Hematopoietic multipotent progenitor cell (in vitro differentiated cells): ENCODE measurements at regions not wholly inside any gene's neighbourhood (a gene's known extent, or its start where the extent isn't known, plus 50 kb on each side); places are given as distances from the start of the nearest gene placed in this dataset.
"Not testable (repeated sequence)": the region's sequence is repeated elsewhere in the genome, so short reads cannot be mapped to it uniquely, and the experiment has no call there.

Experiments
- DNase-seq, 3 donors: peaks; one replicate each; pipeline ENCODE4 v3.0.0-alpha.2; 2011 to 2015; ENCODE audit warnings: low read depth in 2 of 3, low spot score in 2 of 3

DNA sequence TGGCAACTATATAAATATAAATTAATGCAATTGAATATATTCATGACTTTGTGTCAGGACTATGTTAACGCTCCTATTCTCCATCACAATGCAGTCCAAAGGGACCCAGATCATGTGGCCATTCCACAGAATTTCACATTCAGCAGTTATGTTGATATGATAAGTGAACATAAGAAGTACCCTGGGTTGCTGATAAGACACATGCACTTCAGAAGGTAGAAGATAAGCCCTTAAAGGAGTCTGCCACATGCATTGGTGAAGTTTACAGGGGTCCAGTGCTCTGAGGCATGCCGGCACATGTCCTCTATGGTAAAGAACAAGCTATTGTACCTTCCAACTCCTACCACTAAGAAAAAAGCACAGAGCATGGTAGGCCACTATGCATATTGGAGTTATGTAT is 76.4 kb downstream of the PHAX start:
- no peak for DNase-seq

DNA sequence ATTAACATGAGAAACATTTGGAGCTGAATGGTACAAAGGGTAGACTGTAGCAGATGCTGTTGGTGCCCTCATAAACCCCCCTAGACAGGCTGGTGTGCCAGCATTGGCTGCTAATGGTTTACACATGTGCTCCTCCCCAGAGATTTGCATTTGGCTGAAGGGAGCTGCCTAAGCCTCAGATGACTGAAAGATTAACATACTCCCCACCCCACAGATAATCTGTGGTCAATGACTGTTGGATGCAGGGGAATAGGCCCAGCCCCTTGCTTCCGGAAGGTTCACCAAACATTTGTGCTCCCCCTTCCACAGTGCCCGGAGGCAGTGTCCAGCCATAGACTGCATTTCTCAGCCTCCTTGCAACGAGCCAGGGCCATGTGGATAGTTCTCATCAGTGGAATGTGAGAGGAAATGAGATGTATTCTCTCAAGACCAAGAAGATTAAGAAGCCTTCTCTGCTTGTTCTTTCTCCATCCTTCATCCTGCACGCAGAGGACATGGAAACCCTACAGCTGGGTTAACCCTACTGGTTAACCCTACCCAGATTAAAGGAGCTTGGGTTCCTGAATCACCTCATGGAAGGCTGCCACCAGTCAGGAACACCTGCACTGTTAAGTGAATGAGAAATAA is 79.6 kb downstream of the PHAX start:
- peak in 1 of 3 donors; percentile 16 for DNase-seq

DNA sequence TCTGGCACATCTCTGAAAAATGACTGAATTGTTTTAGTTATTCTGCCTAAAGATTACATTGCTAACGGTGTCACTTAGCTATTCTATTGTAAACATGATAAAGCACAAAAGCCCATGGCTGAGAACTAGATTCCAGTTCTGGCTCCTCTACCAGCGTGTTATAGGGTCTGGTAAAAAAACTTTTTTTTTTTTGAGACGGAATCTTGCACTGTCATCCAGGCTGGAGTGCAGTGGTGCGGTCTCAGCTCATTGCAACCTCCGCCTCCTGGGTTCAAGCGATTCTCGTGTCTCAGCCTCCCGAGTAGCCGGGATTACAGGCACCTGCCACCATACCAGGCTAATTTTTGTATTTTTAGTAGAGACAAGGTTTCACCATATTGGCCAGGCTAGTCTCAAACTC is 80.6 kb downstream of the PHAX start:
- not testable (repeated sequence) for DNase-seq

DNA sequence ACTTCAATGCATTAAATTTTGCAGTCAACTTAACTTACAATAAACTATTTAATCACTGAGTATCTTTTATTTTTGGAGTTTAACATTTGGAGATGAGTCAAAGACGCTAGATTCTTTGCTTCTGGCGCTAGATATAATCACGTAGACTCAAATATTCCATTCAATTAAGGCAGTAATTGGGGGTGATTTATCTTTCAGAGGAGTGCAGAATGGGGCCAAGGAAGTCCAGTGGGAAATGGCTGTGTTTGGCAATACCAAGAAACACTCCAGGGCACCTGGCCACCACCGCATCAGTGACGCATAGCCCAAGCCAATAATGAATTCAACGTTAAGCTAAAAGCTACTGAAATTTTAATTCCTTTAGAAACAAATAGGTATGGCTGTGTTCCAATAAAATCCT is 81.2 kb downstream of the PHAX start:
- DNase-seq, result no peak

DNA sequence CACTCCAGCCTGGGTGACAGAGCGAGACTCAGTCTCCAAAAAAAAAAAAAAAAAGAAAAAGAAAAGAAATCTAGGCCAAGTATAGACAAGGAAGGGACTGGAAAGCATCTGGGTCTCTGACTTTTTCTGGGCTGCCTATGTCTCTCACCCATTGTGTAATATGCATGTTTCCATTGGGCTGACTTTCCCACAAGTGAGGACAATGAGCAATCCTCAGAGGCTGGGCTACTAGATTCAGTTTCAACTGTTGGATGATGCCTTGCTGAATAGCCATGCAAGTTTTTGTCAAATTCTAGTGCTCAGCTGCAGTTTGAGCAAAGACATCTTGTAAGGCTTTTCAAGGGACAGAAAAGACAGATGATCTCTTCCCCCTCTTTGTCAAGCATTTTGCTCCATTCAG is 82.1 kb downstream of the PHAX start:
- no peak for DNase-seq

DNA sequence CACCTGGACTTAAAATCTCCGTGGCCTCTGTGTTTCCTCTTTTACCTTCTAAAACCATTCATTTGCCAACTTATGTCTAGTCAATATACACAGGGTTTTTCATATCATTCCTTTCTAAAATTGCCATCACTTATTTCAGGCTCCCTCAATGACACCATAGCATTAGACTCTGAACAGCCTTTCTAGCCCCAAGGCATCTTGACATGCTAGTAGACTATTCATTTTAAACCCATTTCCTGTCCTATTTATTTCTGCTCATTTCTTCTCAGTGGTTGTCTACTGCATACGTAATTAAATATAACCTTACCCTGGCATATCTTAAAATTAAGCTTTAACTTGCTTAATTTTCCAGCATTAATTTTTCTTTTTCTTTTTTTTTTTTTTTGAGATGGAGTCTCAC is 83.2 kb downstream of the PHAX start:
- DNase-seq, result no peak

DNA sequence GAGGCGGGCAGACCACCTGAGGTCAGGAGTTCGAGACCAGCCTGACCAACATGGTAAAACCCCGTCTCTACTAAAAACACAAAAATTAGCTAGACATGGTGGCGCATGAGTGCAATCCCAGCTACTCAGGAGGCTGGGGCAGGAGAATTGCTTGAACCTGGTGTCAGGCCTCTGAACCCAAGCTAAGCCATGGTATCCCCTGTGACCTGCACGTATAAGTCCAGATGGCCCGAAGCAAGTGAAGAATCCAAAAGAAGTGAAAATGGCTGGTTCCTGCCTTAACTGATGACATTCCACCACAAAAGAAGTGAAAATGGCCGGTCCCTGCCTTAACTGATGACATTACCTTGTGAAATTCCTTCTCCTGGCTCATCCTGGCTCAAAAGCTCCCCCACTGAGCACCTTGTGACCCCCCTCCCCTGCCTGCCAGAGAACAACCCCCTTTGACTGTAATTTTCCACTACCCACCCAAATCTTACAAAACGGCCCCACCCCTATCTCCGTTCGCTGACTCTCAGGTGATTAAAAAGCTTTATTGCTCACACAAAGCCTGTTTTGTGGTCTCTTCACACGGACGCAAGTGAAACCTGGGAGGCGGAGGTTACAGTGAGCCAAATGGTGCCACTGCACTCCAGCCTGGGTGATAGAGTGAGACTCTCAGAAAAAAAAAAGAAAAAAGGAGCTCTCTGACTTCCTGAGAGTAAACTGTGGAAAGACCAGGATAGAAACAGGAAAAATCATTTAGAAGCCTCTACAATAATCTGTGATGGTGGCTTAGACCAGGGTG is 84.1 kb downstream of the PHAX start:
- not testable (repeated sequence) for DNase-seq

DNA sequence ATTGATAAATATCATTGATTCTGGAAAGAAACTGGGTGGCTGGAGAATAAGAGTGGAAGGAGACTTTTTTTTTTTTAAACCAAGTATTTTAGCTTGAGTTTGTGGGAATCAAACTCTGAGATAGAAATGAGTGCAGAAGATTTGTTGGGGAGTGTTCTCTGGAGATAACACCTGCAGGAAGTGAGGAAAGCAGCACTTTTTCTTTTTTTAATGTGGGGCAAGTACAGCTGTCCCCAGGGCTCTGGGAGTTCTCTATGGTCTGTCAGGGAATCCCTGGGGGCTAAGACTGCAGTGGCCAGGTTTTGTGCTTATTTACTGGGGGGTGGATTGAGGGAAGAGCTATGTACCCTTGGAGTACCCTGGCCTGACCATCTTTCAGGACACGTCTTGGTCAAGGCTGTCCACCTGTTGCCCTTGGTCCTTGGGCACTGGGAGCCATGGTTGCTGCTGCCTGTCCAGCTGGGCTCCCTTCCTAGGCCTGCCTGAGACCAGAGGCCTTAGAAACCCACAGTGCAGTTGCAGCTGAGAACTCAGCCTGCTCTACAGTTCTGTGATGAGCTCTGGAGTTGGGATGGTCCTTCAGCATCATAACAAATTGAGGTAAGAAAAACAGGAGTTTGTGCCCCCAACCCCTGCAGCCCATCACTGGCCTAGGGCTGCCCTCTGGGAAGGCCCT is 85.8 kb downstream of the PHAX start:
- DNase-seq, result peak in 1 of 3 donors; percentile 20

DNA sequence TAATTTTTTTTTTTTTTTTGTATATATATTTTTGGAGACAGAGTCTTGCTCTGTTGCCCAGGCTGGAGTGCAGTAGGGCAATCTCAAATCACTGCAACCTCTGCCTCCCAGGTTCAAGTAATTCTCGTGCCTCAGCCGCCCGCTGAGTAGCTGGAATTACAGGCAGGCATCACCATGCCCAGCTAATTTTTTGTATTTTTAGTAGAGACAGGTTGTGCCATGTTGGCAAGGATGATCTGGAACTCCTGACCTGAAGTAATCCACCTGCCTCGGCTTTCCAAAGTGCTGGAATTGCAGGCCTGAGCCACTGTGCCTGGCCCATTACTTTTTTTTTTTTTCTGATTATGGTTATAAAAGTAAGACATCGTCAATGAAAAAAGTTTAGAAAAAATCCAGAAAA is 84.0 kb upstream of the LMNB1 start:
- DNase-seq, result no peak

DNA sequence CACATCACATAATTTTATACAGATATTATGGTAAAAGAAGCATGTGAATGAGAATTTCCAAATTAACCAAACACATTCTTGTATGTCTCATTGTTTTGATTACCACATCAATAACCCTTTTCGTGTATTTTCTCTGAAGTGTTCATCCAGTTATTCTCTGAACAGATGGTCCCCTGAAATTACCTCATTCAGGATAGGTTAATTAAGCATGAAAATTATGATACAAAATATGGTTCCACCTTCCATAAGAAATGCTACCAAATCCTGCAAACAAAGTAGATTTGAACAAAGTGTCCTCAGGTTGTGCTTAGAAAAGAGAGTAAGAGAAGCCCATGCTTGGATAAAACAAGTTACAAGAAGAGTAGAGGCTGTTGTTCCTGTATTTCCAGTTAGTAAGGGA is 83.1 kb upstream of the LMNB1 start:
- DNase-seq, result no peak

DNA sequence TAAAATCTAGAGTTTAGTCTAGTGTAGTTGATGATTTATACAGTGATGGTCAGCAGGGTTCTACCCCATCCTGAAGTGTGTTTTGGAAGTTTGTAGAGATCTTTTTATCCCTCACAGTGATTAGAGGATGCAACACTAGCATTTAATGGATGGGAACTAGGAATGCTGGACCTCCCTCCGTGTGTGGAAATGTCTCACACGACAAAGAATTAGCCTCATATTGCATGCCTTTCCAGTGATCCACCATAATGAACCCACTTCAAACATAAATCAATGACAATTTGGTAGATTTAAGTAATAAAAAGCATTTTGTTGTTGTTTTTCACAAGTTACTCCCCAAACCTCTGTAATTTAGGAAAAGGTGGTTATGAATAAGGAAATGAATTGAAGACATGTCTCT is 82.5 kb upstream of the LMNB1 start:
- no peak for DNase-seq

DNA sequence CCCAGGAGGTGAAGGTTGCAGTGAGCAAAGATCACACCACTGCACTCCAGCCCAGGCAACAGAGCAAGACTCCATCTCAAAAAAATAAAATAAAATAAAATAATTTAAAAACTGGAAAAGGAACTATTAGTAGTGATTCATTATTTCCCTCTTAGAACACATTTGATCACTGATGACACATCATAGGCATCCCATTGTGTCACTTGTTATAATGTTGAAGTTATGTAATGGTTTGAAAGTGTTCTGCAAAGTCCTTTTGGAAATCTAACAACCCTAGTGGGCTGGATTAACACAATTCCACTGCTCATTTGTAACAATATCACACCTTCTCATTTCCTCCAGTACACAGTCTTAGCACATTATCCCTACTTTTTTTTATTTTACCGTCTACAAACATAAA is 81.8 kb upstream of the LMNB1 start:
- DNase-seq, result no peak

DNA sequence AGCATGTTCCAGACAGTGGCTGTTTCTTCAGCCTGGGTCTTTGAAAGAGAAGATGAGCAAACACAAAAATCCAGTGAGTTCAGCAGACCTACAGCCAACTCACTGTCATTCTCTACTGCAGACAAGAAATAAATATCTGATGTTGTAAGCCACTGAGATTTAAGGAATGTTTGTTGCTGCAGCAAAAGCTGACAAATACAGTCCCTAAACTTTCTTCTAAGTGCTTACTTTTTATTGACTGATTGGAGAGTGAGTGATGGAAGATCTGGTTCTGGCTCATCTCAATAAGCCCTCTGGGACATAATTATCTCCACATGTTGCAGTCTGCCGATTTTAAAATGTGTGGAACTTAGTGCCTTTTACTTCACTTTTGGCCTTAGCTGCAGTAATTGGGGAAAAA is 69.9 kb upstream of the LMNB1 start:
- DNase-seq, result no peak

DNA sequence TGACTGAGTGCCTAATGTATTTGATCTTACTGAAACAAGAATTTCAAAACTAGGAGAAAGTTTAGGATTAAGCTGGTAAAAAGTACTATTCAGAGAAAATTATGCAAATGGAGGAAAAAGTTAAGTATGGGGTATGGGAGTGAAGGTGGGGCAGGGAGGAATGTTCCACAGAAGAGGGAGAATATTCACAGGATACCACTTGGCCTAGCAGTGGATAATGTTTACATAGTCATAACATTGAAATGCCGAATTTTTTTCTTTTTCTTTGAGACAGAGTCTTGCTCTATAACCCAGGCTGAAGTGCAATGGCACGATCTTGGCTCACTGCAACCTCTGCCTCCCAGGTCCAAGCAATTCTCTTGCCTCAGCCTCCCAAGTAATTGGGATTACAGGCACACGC is 61.2 kb upstream of the LMNB1 start:
- no peak for DNase-seq

DNA sequence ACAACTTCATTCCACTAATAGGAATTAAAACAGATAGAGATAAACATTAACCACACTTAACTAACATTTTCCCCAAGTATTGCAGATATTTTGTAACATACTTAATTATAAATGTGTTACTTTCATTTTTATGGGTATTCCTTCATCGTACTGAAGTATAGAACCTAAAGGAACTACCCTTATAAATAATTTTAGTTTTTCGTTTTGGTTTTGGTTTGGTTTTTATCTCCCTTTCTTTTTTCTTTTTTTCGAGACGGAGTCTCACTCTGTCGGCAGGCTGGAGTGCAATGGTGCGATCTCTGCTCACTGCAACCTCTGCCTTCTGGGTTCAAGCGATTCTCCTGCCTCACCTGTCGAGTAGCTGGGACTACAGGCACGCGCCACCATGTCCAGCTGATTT is 60.1 kb upstream of the LMNB1 start:
- no peak for DNase-seq

DNA sequence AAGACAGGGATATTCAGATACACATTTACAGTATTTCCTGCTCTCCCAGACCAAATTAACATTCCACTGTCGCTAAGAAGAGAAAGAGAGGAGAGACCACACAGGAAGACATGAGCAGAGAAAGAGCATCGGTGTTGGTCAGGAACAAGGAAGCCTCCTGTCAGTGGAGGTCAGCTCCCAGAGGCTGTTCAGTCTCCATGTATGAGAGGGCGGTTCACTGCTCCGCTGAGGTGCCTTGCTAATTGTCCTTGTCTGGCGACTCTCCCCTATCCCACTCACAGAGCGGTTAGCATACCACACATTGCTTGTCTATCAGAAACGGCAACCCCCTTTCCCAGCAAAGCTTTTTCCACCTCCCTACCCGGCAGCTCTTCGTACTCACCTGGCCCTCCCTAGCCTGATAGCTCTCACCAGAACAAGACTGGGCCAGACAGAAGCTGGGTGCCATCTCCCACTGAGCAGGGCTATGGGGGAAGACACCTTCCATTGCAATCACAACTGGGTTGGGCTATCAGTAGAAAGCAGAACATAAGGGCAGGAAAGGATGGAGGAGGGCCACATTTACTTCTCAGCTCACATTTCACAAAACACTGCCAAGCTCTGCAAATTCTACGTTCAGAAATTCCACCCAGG is 58.6 kb upstream of the LMNB1 start:
- DNase-seq, result no peak

DNA sequence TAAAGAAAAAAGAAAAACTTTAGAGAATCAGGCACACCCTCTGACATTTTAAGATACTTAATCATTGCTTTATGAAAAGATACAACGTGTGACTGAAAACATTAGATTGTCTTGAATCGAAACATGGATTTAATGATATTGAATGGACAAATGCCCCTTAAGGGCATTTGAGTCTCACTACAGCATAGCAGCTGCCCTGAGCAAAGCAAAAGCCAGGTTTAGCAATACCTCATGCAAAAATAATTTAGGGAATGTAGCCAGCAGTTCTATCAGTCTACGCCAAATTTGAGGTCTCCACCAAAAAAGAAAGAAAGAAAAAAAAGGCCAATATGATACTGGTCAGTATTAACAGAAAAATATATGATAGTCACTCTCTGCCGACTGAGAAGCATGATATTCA is 56.6 kb upstream of the LMNB1 start:
- no peak for DNase-seq

DNA sequence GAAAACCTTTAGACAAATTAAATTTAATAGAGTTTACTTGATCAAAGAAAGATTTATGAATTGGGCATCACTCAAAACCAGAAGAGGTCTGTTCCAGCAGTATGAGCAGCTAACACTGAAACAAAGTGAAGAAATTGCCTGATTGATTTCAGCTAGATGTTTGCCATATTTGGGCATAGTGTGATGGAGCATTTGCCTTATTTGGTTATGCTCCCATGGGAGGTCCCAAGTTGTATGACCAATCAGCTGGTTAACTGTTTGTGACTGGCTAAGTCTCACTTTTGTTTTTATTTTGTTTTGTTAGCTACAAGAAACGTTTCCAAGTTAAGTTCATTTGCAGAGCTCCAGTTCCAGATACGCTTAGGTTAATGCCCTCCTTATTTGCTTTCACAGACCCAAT is 53.3 kb upstream of the LMNB1 start:
- DNase-seq, result no peak
